HT-29 (cell line): ENCODE measurements at regions not wholly inside any gene's neighbourhood (a gene's known extent, or its start where the extent isn't known, plus 50 kb on each side); places are given as distances from the start of the nearest gene placed in this dataset.
A peak's percentile ranks its signal among the peaks of the same experiment; 100 is the strongest.
"Not testable (repeated sequence)": the region's sequence is repeated elsewhere in the genome, so short reads cannot be mapped to it uniquely, and the experiment has no call there.

Source experiments
- DNase-seq: peaks from one replicate; pipeline ENCODE4 v3.0.0-alpha.2; 2015; ENCODE audit warnings: low spot score

DNA sequence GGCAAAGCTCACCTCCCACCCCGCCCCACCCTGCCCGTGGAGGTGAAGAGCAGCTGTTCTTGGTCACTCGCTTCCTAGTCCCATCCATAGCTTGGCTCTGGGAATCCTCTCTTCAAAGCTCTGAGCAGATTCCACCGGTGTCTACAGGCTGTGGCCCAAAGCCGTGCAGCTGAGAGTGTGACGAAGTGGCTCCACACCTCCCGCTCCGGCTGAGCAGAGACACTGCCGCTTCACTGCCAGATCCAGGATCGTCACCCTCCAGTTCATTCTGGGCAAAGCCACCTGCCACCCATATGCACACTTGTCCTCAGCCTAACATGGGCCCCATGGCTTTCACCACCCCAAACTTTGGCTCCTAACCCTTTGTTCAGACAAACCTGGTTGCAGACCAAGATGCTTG lies 532.9 kb upstream of the B3GAT1 start:
- DNase-seq: no peak

- DNase-seq: no peak
Measured at GRCh38 chr11:134944131-134944530, 532.1 kb upstream of the B3GAT1 start.

DNA sequence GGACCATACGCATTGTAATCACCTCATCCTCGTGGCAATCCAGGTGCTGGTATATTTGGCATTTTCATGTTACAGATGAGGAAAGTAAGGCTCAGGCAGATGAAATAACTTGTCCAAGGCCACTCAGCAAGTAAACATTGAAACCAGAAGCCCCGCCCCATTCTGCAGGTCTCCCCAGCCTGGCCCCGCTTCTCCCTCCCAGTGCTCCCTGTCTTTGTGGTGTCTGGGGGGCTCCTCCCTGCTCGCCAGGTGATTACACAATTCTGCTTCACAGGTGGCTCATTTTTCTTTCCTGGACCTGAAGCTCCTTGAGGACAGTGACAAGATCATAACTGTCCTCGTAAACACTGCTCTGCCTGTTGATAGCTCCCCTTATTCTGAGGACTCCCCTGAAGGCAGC lies 531.5 kb upstream of the B3GAT1 start:
- no peak for DNase-seq

DNA sequence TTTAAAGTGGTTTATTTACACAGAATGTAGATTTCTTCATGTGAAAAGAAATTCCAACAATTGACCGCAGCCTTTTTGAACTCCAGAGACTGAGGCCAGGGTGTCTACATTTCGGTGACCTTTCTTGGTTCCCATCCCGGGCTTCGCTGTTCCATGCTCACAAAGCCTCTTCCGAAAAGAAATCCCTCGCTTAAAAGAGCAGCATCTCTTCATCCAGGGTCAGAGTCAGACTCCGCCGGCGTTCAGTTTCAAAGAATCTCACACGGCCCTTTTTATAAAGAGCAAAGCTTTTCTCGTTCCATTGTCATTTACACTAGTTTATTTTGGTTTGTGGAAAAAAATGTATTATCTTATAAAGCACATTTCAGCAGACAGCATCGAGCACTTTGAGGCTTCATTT lies 530.6 kb upstream of the B3GAT1 start:
- DNase-seq: no peak

GRCh38 chr11:134941936-134942600 lies 530.0 kb upstream of the B3GAT1 start:
- DNase-seq: not testable (repeated sequence)

GRCh38 chr11:134941326-134941725 lies 529.3 kb upstream of the B3GAT1 start:
- no peak for DNase-seq

- no peak for DNase-seq
Measured at GRCh38 chr11:134940441-134941126, 528.5 kb upstream of the B3GAT1 start.

DNA sequence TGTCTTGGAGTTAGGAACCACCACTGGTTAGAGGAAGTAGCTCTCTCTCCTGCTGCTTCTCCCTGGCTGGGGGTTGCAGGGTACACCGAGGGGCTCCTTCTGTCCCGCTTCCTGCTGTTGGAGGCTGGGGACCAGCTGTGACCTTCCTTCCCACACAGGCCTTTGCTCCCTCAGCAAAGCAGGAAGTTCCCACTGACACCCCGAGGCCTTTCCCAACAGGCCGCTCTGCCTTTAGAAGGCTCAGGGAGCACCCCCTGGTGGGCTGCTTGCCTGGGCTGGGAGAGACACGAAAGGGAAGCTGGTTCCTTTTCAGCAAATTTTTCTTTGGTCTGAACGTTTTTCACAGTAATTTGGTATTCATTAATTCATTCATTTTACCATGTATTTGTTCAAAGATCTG lies 527.9 kb upstream of the B3GAT1 start:
- DNase-seq: peak; percentile 50

GRCh38 chr11:134939031-134939430 lies 527.0 kb upstream of the B3GAT1 start:
- no peak for DNase-seq

DNA sequence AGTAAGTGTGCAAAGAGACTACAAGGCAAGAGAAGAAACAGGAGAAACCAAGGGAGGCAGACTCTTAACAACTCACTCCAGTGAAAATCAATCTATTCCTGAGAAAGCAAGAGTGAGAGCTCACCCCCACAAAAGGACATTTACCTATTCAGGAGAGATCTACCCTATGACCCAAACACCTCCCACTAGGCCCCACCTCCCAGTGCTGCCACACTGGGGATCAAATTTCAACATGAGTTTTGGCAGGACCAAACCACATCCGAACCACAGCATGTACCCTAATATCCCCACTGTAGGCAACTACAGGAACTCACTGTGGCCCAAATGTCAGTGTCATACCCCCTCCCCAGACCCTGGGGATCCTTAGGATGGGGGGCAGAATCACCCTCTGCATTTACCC lies 526.2 kb upstream of the B3GAT1 start:
- no peak for DNase-seq

DNA sequence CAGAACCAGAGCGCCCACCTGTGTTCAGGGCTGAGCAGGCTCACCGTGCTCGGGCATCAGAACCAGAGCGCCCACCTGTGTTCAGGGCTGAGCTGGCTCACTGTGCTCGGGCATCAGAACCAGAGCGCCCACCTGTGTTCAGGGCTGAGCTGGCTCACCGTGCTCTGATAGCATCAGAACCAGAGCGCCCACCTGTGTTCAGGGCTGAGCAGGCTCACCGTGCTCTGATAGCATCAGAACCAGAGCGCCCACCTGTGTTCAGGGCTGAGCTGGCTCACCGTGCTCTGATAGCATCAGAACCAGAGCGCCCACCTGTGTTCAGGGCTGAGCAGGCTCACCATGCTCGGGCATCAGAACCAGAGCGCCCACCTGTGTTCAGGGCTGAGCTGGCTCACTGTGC lies 525.2 kb upstream of the B3GAT1 start:
- DNase-seq: not testable (repeated sequence)

GRCh38 chr11:134932761-134933160 lies 520.7 kb upstream of the B3GAT1 start:
- DNase-seq: no peak

GRCh38 chr11:134925432-134925831 lies 513.4 kb upstream of the B3GAT1 start:
- no peak for DNase-seq

DNA sequence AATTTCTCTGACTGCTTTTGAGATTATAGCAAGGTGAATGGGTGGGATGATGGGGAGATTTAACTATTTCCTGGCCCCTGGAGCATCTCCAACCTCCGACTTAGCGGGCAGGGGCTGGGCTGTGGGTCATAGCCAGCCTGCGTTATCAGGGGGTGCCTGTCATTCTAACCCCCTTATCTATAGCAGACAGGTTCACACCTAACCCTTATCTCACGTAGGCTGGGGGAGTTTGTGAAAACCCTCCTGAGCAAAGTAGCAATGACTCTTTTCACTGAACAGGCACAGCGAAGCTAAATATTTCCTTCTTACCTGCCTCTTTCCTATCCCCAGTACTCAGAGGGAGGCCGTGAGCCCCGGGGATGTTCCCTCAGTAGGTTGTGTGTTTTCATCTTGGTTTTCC lies 511.4 kb upstream of the B3GAT1 start:
- DNase-seq: no peak

DNA sequence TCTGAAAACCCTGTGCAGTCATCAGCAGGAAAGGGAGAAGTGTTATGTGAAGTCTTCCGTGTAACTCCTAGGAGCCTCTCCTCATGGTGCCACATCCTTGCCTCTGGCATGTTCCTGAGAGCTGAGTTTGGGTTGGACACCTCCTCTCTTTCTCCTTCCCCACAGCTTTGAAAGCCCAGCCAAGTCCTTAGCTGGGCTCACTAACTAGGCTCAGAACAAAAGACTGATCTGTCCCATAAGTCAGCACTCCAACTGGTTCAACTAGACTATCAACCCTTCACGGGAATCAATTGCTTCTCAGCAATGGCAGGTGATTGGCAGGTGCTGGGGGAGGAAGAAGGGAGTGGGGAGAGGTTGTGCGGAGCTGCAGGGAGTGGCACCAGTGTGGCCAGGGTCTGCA lies 509.9 kb upstream of the B3GAT1 start:
- no peak for DNase-seq

- DNase-seq: no peak
Measured at GRCh38 chr11:134920851-134921608, 509.0 kb upstream of the B3GAT1 start.

- no peak for DNase-seq
Measured at GRCh38 chr11:134916421-134917213, 504.6 kb upstream of the B3GAT1 start.

DNA sequence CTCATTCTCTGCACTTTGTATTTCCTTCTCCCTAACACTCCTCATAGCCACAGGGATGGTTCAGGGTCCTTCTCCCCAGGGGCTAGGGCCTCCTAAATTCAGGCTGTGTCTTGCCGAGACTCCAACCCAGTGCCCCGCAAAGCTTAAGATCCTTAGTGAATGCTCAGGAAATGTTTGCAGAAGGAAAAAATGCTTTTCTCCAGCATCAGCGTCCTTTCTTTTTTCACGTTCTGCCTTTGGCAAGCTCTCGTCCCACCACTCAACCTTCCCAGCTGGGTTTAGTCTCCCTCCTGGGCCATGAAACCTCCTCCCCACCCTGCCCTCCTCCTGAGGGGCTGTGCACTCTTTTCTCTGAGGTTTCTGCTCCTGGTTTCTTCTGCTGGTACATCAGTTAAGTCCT lies 503.8 kb upstream of the B3GAT1 start:
- DNase-seq: no peak

GRCh38 chr11:134915212-134915611 lies 503.2 kb upstream of the B3GAT1 start:
- DNase-seq: no peak

DNA sequence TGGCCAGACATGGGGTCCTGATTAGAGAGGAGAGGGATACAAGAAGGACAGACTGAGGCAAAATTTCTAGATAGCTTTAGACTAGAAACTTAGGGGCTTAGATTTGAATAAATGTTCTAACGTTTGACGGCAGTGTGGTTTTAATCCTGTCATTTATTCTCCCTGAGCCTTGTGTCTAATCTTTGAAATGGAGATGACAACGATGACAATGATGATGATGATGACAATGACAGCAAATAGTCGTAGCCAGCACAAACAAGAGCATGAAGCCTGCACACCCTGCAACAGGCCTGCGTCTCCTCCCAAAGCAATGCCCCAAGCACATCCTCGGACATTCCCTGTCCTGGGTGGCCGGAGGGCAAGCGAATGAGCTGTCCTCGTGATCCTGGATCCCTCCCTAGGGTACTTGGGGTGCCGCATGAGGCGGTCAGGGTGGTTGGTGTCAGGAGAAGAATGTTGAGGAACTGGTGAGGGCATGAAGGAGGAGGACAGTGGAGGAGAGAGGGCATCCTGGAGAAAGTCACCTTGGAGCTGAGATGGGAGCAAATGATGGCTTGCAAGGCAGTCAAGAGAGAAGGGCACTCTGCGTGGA lies 502.1 kb upstream of the B3GAT1 start:
- DNase-seq: no peak

- no peak for DNase-seq
Measured at GRCh38 chr11:134913391-134913790, 501.3 kb upstream of the B3GAT1 start.
